HG03039 (cell line): ENCODE measurements at regions not wholly inside any gene's neighbourhood (a gene's known extent, or its start where the extent isn't known, plus 50 kb on each side); places are given as distances from the start of the nearest gene placed in this dataset.

Experiments
- ATAC-seq: cut with Tn5 transposase; IDR thresholded peaks from one replicate; pipeline ENCODE4 v1.9.1; 2021; ENCODE audit warnings: mild to moderate bottlenecking, moderate library complexity; ENCODE audit not compliant: unreplicated experiment

- no peak for ATAC-seq
These were observed 741.2 kb downstream of the NR2F2 start for GRCh38 chr15:97071668-97072067.

DNA sequence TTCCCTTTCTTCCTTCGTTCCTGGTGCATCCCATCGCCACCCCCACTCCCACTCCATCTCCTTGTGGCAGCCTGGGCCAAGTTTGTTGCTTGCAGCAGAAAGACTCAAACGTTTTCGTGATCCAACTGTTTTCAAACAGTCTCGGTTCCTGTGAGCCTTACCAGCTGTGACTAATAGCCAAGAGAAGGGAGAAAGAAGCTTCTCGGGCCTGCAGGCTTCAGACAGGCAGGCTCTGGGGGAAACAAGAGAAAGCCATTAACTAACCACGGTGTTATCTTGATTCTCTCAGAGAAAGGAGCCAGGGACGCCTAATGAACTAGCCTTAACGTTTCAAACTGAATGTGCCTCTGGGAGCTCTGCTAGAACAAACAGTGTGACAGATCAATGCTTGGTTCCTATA is 742.0 kb downstream of the NR2F2 start:
- ATAC-seq: no peak

DNA sequence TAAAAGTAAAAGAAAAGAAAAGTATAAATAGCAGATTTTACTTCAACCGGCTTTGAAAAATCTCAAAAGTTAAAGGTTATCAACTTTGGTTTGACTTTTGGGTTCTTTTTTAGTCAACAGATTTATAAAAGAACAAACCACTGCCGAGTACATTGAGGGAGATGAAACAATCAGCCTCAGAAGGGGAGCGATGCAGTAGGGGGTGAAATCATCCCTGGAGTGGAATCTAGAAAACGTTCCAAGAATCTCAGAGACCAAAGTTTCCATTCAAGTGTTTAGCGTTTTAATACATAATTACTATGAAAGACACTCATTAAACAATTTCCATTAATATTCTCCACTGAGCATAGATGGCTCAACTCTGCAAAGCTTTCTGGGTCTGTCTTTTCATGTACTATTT is 745.5 kb downstream of the NR2F2 start:
- ATAC-seq: no peak

GRCh38 chr15:97077975-97078374 is 747.5 kb downstream of the NR2F2 start:
- ATAC-seq: no peak

- ATAC-seq: no peak
These were observed 748.1 kb downstream of the NR2F2 start for GRCh38 chr15:97078591-97078990.

GRCh38 chr15:97081666-97082226 is 751.2 kb downstream of the NR2F2 start:
- no peak for ATAC-seq

GRCh38 chr15:97082830-97083229 is 752.3 kb downstream of the NR2F2 start:
- ATAC-seq: no peak

- no peak for ATAC-seq
These were observed 754.1 kb downstream of the NR2F2 start for GRCh38 chr15:97084650-97085049.

- ATAC-seq: no peak
These were observed 755.2 kb downstream of the NR2F2 start for GRCh38 chr15:97085731-97086130.

GRCh38 chr15:97087006-97087741 is 756.7 kb downstream of the NR2F2 start:
- no peak for ATAC-seq

DNA sequence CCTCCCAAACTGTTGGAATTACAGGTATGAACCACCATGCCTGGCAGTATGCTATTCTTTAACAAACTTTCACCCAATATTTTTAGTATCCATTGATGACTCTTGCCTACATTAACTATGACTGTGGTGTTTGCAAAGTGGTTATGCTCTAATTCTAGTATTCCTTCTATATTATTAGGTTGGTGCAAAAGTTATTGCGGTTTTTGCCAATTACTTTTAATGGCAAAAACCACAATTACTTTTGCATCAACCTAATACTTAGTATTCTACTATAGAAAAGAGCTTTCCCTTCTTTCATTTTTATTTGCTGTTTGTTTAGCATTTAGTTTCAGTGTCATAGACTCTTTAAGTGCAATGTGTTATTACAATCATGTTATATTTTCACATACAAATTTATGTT is 760.6 kb downstream of the NR2F2 start:
- ATAC-seq: no peak

- ATAC-seq: no peak
These were observed 762.2 kb downstream of the NR2F2 start for GRCh38 chr15:97092656-97093055.

- ATAC-seq: no peak
These were observed 765.9 kb downstream of the NR2F2 start for GRCh38 chr15:97096303-97096835.

DNA sequence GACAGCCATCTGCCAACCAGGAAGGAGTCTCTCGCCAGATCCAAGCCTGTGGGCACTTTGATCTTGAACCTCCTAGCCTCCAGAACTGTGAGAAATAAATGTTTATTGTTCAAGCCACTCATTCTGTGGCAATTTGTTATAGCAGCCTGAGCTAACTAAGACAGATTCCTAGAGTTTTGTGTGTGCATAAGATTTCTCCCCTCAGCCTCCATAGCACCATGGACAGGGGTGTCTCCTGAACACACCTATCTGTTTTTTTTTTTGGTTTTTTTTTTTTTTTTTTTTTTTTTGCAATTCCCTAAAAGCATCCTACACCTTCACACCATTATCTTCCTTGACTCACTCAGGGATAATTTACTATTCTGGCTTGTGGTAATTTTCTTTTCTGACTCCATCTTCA is 768.5 kb downstream of the NR2F2 start:
- no peak for ATAC-seq

DNA sequence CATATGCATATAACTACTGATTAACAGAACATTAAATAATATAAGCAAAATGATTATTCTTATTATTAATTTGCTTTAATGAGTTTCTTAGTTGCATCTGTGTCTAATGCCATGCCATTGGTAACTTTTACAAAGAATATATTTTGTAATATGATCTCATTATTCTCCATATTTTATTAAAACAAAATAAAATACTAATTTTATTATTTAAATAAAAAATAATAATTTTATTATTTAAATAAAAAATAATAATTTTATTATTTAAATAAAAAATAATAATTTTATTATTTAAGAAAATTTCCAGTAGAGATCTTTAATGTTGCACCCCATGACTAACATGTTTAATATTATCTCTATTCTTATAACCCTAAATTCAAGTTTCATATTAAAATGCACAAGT is 771.1 kb downstream of the NR2F2 start:
- no peak for ATAC-seq

DNA sequence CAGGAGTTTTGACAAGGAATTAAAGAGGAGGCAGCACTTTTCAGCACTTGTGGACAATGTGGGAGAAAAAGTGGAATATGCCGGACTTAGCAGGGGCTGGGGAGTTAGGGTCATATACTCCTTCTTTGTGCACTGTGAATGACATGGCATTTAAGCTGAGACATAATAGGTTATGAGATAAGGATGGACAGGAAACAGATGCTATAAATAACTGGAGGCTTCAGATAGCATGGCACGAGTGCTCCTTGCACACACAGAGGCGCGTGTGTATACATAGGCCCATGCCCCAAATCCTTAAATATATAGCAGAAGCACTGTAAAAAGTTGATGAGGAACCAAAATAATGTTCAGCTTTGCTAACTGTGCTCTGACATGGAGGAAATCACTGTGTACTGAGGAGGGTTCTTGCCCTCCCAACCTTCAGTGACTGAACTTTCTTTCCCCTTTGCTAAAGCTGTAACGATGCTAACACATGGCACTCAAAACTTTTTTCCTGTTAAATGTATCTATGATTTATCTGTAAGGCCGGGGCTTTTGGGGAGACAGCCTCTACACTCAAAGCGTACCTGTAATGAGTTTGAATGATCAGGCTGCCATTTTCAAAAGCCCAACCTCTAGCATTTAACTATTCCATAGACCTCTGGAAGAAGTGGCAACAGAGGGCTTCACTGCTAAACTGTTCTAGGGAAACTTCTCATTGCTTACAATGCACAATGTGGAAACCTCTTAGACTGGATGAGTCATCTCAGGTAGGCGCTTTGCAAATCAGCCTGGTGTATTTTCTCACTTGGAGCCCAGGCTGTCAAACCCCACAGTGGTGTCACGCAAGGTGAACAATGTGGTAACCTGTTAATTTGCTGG is 784.6 kb downstream of the NR2F2 start:
- no peak for ATAC-seq

DNA sequence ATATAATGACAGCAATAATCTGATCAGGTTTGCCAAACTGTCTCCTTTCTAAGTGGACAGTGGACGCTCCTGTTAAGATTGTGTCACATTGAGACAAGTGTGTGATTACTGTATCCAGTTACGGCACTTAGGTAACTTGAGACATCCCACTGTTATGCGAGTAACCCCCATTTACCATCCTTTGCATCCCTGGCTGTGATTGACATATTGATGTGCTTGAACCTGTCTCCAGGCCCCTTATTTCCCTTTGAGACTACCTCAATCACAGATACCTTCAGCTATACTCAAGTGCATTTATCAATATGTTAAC is 785.2 kb downstream of the NR2F2 start:
- ATAC-seq: no peak

GRCh38 chr15:97124790-97125189 is 794.3 kb downstream of the NR2F2 start:
- no peak for ATAC-seq

- ATAC-seq: no peak
These were observed 796.2 kb downstream of the NR2F2 start for GRCh38 chr15:97126553-97127233.

- no peak for ATAC-seq
These were observed 799.2 kb downstream of the NR2F2 start for GRCh38 chr15:97129674-97130073.

GRCh38 chr15:97140216-97140615 is 809.7 kb downstream of the NR2F2 start:
- no peak for ATAC-seq
